Keratinocyte (primary cell): ENCODE measurements at regions not wholly inside any gene's neighbourhood (a gene's known extent, or its start where the extent isn't known, plus 50 kb on each side); places are given as distances from the start of the nearest gene placed in this dataset.

Source experiments
- EZH2 ChIP-seq: IDR thresholded peaks from one replicate; pipeline ENCODE4 v1.6.1; 2012; ENCODE audit warnings: inconsistent platforms, mild to moderate bottlenecking, low read length, moderate library complexity
- TF ChIP-seq, protein P1 (sequence below), 3 experiments: IDR thresholded peaks in 1 of 3; conservative IDR thresholded peaks in 1 of 3; optimal IDR thresholded peaks in 1 of 3; 2 replicates in 2 of 3; 3 replicates in 1 of 3; pipeline versions ENCODE3 to v1.5.1; 2011; ENCODE audit warnings: low read length in 3 of 3, mild to moderate bottlenecking in 3 of 3, moderate library complexity in 2 of 3, control low read depth in 1 of 3, inconsistent platforms in 1 of 3; ENCODE audit not compliant: insufficient read depth in 2 of 3; ENCODE audit errors: extremely low read depth in 1 of 3

DNA sequence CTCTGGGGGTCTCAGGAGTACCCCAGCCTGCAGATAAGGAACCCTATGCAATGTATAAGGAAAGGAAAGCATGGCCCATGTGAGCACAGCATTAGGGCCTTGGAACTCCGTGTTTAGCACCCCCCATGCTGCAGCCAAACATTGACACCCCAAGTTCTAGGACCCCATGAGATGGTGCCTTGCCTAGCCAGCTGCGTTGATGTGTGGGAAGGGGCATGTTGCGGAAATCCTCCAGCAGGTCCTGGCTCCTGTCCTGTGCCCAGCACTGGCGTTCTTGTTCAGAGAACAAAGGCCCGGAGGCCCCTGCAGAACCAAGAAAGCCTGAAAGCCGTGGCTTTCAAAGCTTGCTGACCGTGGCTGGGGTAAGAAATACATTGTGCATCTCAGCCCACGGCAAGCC is 99.4 kb upstream of the DIO3 start:
- TF ChIP-seq, protein P1, sequence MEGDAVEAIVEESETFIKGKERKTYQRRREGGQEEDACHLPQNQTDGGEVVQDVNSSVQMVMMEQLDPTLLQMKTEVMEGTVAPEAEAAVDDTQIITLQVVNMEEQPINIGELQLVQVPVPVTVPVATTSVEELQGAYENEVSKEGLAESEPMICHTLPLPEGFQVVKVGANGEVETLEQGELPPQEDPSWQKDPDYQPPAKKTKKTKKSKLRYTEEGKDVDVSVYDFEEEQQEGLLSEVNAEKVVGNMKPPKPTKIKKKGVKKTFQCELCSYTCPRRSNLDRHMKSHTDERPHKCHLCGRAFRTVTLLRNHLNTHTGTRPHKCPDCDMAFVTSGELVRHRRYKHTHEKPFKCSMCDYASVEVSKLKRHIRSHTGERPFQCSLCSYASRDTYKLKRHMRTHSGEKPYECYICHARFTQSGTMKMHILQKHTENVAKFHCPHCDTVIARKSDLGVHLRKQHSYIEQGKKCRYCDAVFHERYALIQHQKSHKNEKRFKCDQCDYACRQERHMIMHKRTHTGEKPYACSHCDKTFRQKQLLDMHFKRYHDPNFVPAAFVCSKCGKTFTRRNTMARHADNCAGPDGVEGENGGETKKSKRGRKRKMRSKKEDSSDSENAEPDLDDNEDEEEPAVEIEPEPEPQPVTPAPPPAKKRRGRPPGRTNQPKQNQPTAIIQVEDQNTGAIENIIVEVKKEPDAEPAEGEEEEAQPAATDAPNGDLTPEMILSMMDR (optimal IDR thresholded peaks at IDR 0.05 in 1 of 3, IDR thresholded peaks at IDR 0.05 in 1 of 3, conservative IDR thresholded peaks at IDR 0.05 in 1 of 3; ENCODE audit: extremely low read depth in 1 of 3, insufficient read depth in 2 of 3, low read length in 3 of 3) = no peak
- TF ChIP-seq EZH2 = no peak
